Activated CD4-positive, alpha-beta T cell treated with anti-CD3 and anti-CD28 coated beads, Interleukin-2, amount 10 ng/mL, durations not matched to agents 24 days and 14 days (primary cell): ENCODE measurements at regions not wholly inside any gene's neighbourhood (a gene's known extent, or its start where the extent isn't known, plus 50 kb on each side); places are given as distances from the start of the nearest gene placed in this dataset.
A peak's percentile ranks its signal among the peaks of the same experiment; 100 is the strongest.

ENCODE experiments used
- DNase-seq: peaks from one replicate; pipeline ENCODE4 v3.0.0; 2022
- H3K27ac Mint-ChIP-seq: one replicate; pipeline ENCODE4 v1.8.0; 2022; ENCODE audit warnings: mild to moderate bottlenecking, mixed read lengths
- H3K27me3 Mint-ChIP-seq: one replicate; pipeline ENCODE4 v1.8.0; 2022; ENCODE audit warnings: mixed read lengths
- H3K36me3 Mint-ChIP-seq: one replicate; pipeline ENCODE4 v1.8.0; 2022; ENCODE audit warnings: low read depth, mild to moderate bottlenecking, mixed read lengths
- H3K4me1 Mint-ChIP-seq: one replicate; pipeline ENCODE4 v1.8.0; 2021; ENCODE audit warnings: mixed read lengths
- H3K4me3 Mint-ChIP-seq: one replicate; pipeline ENCODE4 v1.8.0; 2022; ENCODE audit warnings: mild to moderate bottlenecking, moderate library complexity, mixed read lengths
- H3K9me3 Mint-ChIP-seq: one replicate; pipeline ENCODE4 v1.8.0; 2021; ENCODE audit warnings: mixed read lengths
- intact Hi-C: fragments of 100-400 bp; cut with micrococcal nuclease; formaldehyde crosslinking; loops from one replicate; pipeline ENCODE4 v1.15.1; 2023

DNA sequence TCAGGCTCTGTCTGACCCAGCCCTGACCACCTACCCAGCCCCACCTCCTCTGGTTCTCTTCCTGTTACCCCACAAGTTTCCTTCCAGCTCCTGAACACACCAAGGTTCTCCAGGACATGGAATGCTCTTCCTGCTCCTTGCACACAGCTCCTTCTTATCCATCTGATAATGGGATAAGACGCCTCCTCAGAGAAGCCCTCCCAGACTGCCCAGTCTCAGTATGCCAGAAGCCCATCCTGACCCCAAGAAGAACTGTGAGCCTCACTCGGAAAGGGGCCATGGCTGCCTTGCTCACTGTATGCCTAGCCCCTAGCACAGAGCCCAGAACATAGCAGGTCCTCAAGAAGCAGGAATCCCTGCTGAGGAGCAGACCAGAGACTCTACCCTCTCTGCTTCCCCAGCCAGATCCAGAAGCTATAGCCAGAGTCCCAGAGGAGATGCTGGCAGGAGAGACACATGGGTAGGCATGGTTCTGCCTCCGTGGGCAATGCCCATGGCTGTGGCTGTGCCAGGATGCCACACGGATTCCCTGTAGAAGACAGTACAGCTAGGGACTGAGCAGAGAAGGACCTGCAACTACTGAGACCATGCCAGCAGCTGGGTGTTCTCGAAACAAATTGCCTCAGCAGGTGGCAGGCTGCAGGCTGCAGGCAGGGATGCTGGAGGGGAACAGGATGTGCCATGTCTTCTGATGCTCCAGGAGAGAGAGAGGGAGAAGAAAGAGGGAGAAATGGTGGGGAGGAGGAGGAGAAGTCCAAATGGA, 74.0 kb upstream of the LINGO1 start:
- DNase-seq = no peak
- Mint-ChIP-seq H3K36me3 (no peaks in the 10 kb centered on the region), H3K27me3 (no peaks in the 10 kb centered on the region), H3K9me3 (no peaks in the 10 kb centered on the region), H3K4me1 (no peaks in the 10 kb centered on the region), H3K4me3 (no peak overlapping the region), H3K27ac (no peak overlapping the region)
- intact Hi-C loops = no loop called here

DNA sequence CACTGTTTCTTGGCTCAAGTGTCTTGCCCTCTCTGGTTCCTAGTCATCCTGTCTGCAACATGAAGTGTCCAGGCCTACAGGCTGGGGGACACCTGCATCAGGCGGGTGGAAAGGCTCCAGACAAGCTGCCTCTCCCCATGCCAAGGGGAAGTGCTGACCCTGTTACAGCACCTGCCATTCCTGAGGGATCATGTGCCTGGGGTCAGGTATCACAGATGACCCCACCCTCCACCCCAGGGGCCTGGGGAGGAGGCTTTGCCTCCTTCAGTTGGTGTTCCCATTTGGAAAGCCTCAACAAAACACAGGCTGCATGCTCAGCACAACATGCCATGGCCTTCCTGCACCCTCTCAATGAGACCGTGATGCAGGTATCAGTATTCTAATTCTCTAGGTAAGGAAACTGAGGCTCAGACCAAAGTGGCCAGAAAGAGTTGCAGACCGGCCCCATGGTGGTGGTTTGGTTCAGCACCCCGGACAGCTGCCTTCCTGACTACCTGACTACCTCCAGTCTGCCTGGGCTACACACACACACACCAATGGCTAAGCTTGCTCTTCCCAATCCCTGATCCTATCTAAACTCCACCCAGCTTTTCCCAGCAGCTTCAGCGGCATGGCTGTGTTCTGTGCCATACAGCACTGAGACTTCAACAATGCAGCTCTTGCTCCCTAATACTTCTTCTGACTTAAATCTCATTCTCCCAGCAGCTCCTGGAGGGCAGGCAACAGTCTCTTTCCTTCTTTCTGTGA, 69.7 kb upstream of the LINGO1 start:
- Mint-ChIP-seq H3K4me3 (no peak overlapping the region), H3K27ac (no peak overlapping the region), H3K36me3 (no peaks in the 10 kb centered on the region), H3K9me3 (no peaks in the 10 kb centered on the region), H3K4me1 (no peaks in the 10 kb centered on the region), H3K27me3 (no peaks in the 10 kb centered on the region)
- DNase-seq = peak; percentile 64
- intact Hi-C loops = no loop called here

DNA sequence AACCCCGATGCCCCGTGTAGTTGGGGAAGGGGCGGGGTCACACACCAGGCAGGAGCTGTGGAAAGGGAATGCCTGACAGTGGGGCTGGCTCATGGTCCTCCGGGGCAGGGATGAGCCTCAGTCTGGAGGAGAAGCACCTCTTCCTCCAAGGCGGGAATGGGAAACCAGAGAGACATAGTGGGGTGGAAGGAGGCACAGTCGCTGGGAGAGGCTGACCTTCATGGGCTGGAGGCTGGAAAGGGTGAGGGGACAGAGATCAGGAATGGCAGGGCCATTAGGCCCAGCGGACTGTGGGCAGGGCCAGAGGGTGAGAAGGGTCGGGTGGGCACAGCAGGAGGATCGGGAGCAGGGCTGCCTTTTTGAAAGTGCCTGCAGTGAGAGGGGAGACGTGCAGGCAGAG, 65.8 kb upstream of the LINGO1 start:
- DNase-seq = no peak
- intact Hi-C loops = no loop called here
- H3K9me3 Mint-ChIP-seq = no peaks in the 10 kb centered on the region
- no peaks in the 10 kb centered on the region for H3K36me3 Mint-ChIP-seq
- peaks cover 2% of the 10 kb centered on the region for H3K27me3 Mint-ChIP-seq
- no peak overlapping the region for H3K27ac Mint-ChIP-seq
- no peak overlapping the region for H3K4me3 Mint-ChIP-seq
- no peaks in the 10 kb centered on the region for H3K4me1 Mint-ChIP-seq

DNA sequence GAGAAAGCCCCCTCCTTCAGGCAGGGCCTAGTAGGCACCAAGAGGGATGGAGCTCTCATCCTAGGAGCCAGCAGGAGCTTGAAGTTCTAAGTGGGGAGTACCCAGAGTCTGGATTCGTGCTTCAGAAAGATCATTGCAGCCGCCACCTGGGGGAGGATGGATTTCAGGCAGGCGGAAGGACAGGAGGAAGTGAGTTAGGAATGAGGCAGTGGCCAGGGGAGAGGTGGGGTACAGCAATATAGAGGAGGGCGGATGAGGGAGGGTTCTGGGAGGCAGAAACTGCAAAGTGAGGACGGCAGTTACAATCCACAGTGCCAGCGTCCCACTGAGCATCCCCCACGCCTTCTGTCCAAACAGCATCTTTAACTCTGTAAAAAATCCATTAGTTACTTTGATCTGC, 65.2 kb upstream of the LINGO1 start:
- intact Hi-C loops = no loop called here
- no peaks in the 10 kb centered on the region for H3K36me3 Mint-ChIP-seq
- peaks cover 4% of the 10 kb centered on the region for H3K27me3 Mint-ChIP-seq
- H3K4me1 Mint-ChIP-seq = no peaks in the 10 kb centered on the region
- no peaks in the 10 kb centered on the region for H3K9me3 Mint-ChIP-seq
- DNase-seq = no peak
- H3K4me3 Mint-ChIP-seq = no peak overlapping the region
- no peak overlapping the region for H3K27ac Mint-ChIP-seq

DNA sequence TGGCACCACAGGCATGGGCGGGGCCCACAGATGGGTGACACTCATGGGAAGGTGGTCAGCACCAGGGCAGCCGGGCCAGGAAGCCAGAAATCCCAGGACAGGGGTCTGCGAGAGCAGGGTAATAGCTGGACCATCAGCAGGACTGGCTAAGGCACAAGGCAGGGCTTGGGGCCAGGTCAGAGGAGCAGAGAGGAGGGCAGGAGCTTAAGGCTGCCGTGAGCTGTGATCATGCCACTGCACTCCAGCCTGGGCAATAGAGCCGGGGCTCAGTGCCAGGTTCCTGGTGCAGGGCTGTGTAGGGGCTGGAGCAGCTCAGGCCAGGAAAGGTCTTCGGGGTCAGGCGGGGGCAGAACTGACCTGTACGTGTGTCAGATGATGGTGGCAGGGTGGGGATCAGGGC, 64.2 kb upstream of the LINGO1 start:
- Mint-ChIP-seq H3K9me3 (no peaks in the 10 kb centered on the region), H3K4me1 (no peaks in the 10 kb centered on the region), H3K4me3 (no peak overlapping the region), H3K27ac (no peak overlapping the region), H3K27me3 (peaks cover 6% of the 10 kb centered on the region), H3K36me3 (no peaks in the 10 kb centered on the region)
- DNase-seq = no peak
- intact Hi-C loops = no loop called here

DNA sequence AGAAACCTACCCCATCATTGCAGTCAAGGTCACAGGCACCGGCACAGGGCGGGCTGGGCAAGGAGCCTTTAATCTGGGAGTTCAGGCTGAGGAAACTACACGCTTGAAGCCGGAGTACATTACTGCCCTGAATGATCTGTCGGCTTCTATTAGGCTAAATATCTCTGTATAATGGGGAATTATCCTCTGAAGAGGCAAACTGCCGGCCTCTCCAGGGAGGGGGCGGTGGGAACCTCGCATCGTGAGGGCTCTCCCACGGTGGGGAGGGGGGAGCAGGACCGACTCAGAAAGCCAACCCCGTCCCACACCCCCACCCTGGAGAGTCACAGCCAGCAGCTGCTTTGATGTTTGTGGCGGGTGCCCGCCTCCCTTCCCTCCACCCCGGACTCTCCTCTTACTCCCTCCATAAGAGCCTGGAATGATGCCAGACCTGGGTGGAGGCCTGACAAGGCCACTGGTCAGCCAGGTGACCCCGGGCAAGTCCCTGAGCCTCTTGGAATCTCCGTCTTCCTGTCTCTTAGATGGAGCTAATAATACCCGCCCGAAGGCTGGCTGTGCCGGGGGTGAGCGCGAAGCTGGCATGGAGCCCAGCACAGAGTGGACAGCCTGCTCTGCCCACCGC, 63.4 kb upstream of the LINGO1 start:
- DNase-seq = no peak
- no peak overlapping the region for H3K27ac Mint-ChIP-seq
- no peaks in the 10 kb centered on the region for H3K9me3 Mint-ChIP-seq
- H3K4me3 Mint-ChIP-seq = no peak overlapping the region
- H3K27me3 Mint-ChIP-seq = peaks cover 6% of the 10 kb centered on the region
- H3K36me3 Mint-ChIP-seq = no peaks in the 10 kb centered on the region
- intact Hi-C loops = no loop called here
- H3K4me1 Mint-ChIP-seq = no peaks in the 10 kb centered on the region

DNA sequence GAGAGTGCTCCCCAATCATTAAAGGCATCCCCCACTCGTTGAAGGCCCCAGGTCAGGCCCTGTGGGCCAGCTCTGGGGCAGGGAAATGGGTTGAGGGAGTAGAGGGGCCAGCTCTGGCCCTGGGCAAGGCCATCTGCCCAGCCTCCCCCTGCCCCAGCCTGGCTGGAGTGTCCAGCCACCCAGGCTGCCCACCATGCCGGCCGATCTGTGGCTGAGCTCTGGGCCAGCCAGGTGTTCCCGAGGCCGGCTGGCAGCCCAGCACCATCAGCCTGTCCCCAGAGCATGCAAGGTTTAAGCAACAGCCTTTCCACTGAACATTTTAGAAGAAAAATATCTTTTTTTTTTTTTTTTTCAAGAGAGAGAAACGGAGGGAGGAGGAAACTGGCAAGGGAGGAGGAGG, 62.8 kb upstream of the LINGO1 start:
- Mint-ChIP-seq H3K27me3 (peaks cover 6% of the 10 kb centered on the region), H3K4me1 (no peaks in the 10 kb centered on the region), H3K36me3 (no peaks in the 10 kb centered on the region), H3K4me3 (no peak overlapping the region), H3K9me3 (no peaks in the 10 kb centered on the region), H3K27ac (no peak overlapping the region)
- DNase-seq = no peak
- intact Hi-C loops = no loop called here

DNA sequence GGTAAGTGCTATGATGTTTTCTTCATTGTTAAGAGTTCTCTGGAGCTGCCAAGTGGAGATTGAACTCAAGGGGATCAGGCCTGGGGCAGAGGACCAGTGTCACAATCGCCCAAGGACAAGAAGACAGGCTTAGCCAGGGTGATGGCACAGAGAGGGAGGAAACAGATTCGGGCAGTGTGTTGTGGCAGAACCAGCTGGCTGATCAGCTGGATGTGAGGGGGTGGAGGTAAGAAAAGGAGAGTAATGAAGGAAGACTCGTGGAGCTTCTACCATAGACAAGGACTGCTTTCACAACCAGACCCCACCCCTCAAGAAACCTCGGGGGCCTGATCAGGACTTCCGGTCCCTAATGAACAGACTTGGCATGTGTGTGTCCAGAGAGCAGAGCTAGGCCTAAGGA, 60.9 kb upstream of the LINGO1 start:
- no peak for DNase-seq
- Mint-ChIP-seq H3K36me3 (no peaks in the 10 kb centered on the region), H3K27me3 (peaks cover 8% of the 10 kb centered on the region), H3K9me3 (no peaks in the 10 kb centered on the region), H3K4me1 (peaks cover 3% of the 10 kb centered on the region), H3K27ac (no peak overlapping the region), H3K4me3 (no peak overlapping the region)
- intact Hi-C loops = no loop called here

DNA sequence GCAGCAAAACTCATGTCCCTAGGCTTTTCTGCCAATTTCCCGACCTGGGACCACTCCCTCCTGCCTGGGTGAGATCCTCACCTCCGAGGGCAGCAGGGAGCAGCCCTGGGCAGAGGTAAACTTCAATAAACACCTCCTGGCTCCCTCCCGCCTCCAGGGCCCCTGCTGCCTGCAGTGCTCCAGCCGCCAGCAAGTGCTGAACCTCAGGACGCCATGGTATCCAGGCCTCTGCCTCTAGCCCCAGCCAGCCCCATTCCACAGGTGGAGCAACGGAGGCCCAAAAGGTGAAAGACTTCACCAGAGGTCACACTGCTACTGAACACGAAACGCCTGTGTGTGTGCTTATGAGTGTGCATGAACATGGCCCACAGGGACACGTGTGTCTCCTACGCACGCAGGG, 59.9 kb upstream of the LINGO1 start:
- peaks cover 3% of the 10 kb centered on the region for H3K4me1 Mint-ChIP-seq
- intact Hi-C loops = no loop called here
- H3K4me3 Mint-ChIP-seq = no peak overlapping the region
- H3K27me3 Mint-ChIP-seq = peaks cover 8% of the 10 kb centered on the region
- H3K9me3 Mint-ChIP-seq = no peaks in the 10 kb centered on the region
- DNase-seq = no peak
- no peak overlapping the region for H3K27ac Mint-ChIP-seq
- no peaks in the 10 kb centered on the region for H3K36me3 Mint-ChIP-seq

DNA sequence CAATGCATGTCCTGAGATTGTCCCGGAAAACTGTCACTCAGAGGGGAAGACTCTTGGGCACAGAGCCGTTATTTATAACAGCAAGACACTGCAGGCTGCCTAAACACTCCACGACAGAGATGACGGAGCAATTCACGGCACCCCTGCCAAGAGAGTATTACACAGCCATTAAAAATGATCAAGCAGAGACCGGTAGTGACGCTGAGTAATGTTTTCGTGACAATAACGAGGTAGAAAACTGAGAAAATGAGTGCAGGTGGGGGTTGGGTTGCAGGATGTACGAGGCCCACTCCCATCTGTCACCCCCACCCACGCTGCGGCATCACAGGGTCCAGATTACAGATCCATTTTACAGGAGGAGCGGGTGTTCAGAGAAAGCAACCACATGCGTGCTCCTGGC, 58.9 kb upstream of the LINGO1 start:
- H3K9me3 Mint-ChIP-seq = no peaks in the 10 kb centered on the region
- peaks cover 3% of the 10 kb centered on the region for H3K4me1 Mint-ChIP-seq
- H3K27ac Mint-ChIP-seq = peak overlapping the region; percentile 18
- no peak for DNase-seq
- no peak overlapping the region for H3K4me3 Mint-ChIP-seq
- intact Hi-C loops = no loop called here
- H3K27me3 Mint-ChIP-seq = peaks cover 8% of the 10 kb centered on the region
- no peaks in the 10 kb centered on the region for H3K36me3 Mint-ChIP-seq

DNA sequence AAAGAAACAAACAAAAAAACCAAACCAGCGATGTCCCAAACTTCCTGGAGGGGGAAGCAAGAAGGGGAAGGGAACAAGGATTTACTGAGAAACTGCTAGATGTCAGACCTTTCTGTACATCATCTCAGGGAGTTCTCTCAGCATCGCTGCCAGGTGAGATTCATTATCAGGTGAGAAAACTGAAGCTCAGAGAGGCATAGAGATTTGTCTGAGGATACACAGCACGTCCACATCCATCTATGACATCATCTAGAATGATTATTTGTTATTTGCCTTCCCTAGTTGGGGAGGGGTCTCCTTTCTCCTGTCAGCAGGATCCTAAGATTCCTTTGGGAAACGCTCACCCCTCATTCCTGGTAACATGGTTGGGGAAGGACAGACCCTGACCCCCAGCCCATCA, 57.1 kb upstream of the LINGO1 start:
- Mint-ChIP-seq H3K27me3 (peaks cover 8% of the 10 kb centered on the region), H3K4me3 (no peak overlapping the region), H3K27ac (no peak overlapping the region), H3K9me3 (no peaks in the 10 kb centered on the region), H3K36me3 (no peaks in the 10 kb centered on the region), H3K4me1 (peaks cover 3% of the 10 kb centered on the region)
- no peak for DNase-seq
- intact Hi-C loops = no loop called here

DNA sequence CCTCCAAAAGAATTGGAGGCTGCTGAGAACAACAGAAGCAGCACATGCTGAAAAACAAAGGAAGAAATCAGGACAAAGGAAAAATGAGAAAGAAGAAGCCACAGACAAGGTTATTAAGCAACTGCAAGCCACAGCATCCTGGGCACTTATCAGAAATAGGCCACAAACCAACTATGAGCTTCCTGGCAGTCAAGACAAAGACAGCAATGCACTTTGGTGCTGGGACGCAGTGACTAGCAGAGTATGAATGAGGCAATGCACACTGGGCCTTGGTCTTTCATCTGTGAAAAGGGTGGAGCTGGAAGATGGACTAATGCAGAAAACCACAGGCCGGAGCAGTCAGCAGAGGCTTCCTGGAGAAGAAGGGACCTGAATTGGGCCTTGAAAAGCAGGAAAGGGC, 56.0 kb upstream of the LINGO1 start:
- Mint-ChIP-seq H3K27ac (no peak overlapping the region), H3K9me3 (no peaks in the 10 kb centered on the region), H3K27me3 (peaks cover 8% of the 10 kb centered on the region), H3K4me1 (peaks cover 3% of the 10 kb centered on the region), H3K4me3 (no peak overlapping the region), H3K36me3 (no peaks in the 10 kb centered on the region)
- intact Hi-C loops = no loop called here
- DNase-seq = no peak

DNA sequence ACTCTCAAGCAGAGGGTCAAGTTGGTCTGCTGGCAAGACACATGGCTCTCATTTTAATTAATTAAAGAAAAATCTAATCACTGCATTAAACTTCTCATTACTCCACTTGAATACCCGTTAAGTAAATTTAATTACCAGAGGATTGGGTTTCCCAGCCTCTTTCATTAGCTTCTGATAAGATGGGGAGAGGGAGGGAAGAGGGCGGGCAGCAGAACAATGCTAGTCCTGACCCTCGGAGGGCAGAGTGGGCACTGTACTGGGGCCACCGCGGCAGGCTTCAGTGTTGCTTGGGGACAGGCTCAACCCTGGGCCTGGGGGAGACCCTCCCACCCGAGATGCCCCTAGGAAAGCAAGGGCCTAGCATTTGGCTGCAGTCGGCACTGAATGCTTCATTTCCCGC, 55.6 kb upstream of the LINGO1 start:
- Mint-ChIP-seq H3K27me3 (peaks cover 6% of the 10 kb centered on the region), H3K36me3 (no peaks in the 10 kb centered on the region), H3K4me1 (peaks cover 3% of the 10 kb centered on the region), H3K9me3 (no peaks in the 10 kb centered on the region), H3K27ac (no peak overlapping the region), H3K4me3 (no peak overlapping the region)
- intact Hi-C loops = no loop called here
- DNase-seq = no peak

DNA sequence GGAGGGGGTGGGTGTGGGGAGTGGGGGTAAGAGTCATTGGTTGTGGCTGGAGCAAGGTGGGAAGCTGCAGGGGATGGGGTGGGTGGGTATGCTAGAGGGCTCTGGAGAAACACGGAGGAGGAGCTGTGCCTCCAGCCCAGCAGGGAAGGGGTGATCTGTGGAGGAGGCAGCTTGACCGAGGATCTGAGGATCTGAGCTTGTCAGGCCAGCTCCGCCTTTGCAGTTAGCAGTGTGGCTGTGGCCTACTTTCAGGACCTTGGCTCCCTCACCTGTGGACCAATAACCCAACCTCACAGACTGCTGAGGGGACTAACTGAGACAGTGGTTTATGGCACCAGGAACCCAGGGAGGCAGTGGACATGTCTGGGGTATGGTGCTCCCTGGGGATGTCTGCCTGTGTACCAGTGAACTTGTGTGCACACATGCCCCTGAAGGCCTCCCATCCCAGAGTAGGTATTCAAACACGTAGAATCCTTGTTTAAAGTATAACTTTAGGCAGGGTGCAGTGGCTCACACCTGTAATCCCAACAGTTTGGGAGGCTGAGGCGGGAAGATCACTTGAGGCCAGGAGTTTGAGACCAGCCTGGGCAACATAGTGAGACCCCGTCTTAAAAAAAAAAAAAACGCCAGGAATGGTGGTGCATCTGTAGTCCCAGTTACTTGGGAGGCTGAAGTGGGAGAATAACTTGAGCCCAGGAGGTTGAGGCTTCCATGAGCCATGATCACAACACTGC, 52.5 kb upstream of the LINGO1 start:
- peaks cover 3% of the 10 kb centered on the region for H3K4me1 Mint-ChIP-seq
- H3K27me3 Mint-ChIP-seq = peaks cover 15% of the 10 kb centered on the region
- no peak for DNase-seq
- H3K27ac Mint-ChIP-seq = no peak overlapping the region
- H3K36me3 Mint-ChIP-seq = no peaks in the 10 kb centered on the region
- no peak overlapping the region for H3K4me3 Mint-ChIP-seq
- H3K9me3 Mint-ChIP-seq = no peaks in the 10 kb centered on the region
- intact Hi-C loops = no loop called here
